Central memory CD8-positive, alpha-beta T cell (primary cell): ENCODE measurements at regions not wholly inside any gene's neighbourhood (a gene's known extent, or its start where the extent isn't known, plus 50 kb on each side); places are given as distances from the start of the nearest gene placed in this dataset.
A peak's percentile ranks its signal among the peaks of the same experiment; 100 is the strongest.
"Not testable (repeated sequence)": the region's sequence is repeated elsewhere in the genome, so short reads cannot be mapped to it uniquely, and the experiment has no call there.

Experiments used
- ATAC-seq: fragments of 150-1000 bp; cut with Tn5 transposase; replicated peaks from 2 replicates; pipeline ENCODE4 v1.10.0; 2022; ENCODE audit warnings: mild to moderate bottlenecking, moderate FRiP score, moderate number of reproducible peaks; ENCODE audit not compliant: poor library complexity, severe bottlenecking; ENCODE audit errors: extremely low read depth
- DNase-seq, 2 donors: peaks; one replicate each; pipeline ENCODE4 v3.0.0; 2021; ENCODE audit warnings: low spot score in 2 of 2
- H3K27ac Mint-ChIP-seq: one replicate; pipeline ENCODE4 v1.8.0; 2022; ENCODE audit warnings: low read depth, mild to moderate bottlenecking, moderate library complexity, mixed read lengths
- H3K27me3 Mint-ChIP-seq: one replicate; pipeline ENCODE4 v1.8.0; 2022; ENCODE audit warnings: mixed read lengths
- H3K36me3 Mint-ChIP-seq: one replicate; pipeline ENCODE4 v1.8.0; 2022; ENCODE audit warnings: mild to moderate bottlenecking, moderate library complexity, mixed read lengths; ENCODE audit not compliant: insufficient read depth
- H3K4me1 Mint-ChIP-seq: one replicate; pipeline ENCODE4 v1.8.0; 2022; ENCODE audit warnings: mixed read lengths
- H3K4me3 Mint-ChIP-seq: one replicate; pipeline ENCODE4 v1.8.0; 2022; ENCODE audit warnings: mild to moderate bottlenecking, moderate library complexity, mixed read lengths
- H3K9me3 Mint-ChIP-seq: one replicate; pipeline ENCODE4 v1.8.0; 2022; ENCODE audit warnings: mixed read lengths

GRCh38 chr6:137665342-137665934, 171.2 kb upstream of the OLIG3 start:
- no peaks in the 10 kb centered on the region for H3K9me3 Mint-ChIP-seq
- ATAC-seq (no peak), DNase-seq (no peak)
- H3K36me3 Mint-ChIP-seq, result no peaks in the 10 kb centered on the region
- H3K27me3 Mint-ChIP-seq, result no peaks in the 10 kb centered on the region
- H3K27ac Mint-ChIP-seq, result peak overlapping the region; percentile 82
- H3K4me1 Mint-ChIP-seq, result peaks cover 5% of the 10 kb centered on the region
- no peak overlapping the region for H3K4me3 Mint-ChIP-seq

- DNase-seq (no peak), ATAC-seq (peak; percentile 89)
- H3K4me1 Mint-ChIP-seq, result peaks cover 5% of the 10 kb centered on the region
- peak overlapping the region; percentile 82 for H3K27ac Mint-ChIP-seq
- no peaks in the 10 kb centered on the region for H3K36me3 Mint-ChIP-seq
- H3K9me3 Mint-ChIP-seq, result no peaks in the 10 kb centered on the region
- peak overlapping the region; percentile 11 for H3K4me3 Mint-ChIP-seq
- H3K27me3 Mint-ChIP-seq, result no peaks in the 10 kb centered on the region
Observed at GRCh38 chr6:137666202-137666774, 172.1 kb upstream of the OLIG3 start.

GRCh38 chr6:137673603-137674002, 179.4 kb upstream of the OLIG3 start:
- H3K36me3 Mint-ChIP-seq, result no peaks in the 10 kb centered on the region

GRCh38 chr6:137676888-137677287, 182.7 kb upstream of the OLIG3 start:
- peak overlapping the region; percentile 7 for H3K4me3 Mint-ChIP-seq
- peaks cover 10% of the 10 kb centered on the region for H3K4me1 Mint-ChIP-seq
- ATAC-seq, result no peak

More at GRCh38 chr6:137673603-137674002, 179.4 kb upstream of the OLIG3 start:
- Mint-ChIP-seq H3K9me3 (no peaks in the 10 kb centered on the region), H3K4me3 (no peak overlapping the region), H3K27me3 (peaks cover 20% of the 10 kb centered on the region), H3K4me1 (peaks cover 10% of the 10 kb centered on the region), H3K27ac (no peak overlapping the region)
- DNase-seq, result no peak
- ATAC-seq, result no peak

GRCh38 chr6:137677709-137678108, 183.5 kb upstream of the OLIG3 start:
- Mint-ChIP-seq H3K27ac (no peak overlapping the region), H3K9me3 (no peaks in the 10 kb centered on the region), H3K27me3 (peaks cover 33% of the 10 kb centered on the region), H3K4me1 (peaks cover 10% of the 10 kb centered on the region), H3K4me3 (no peak overlapping the region), H3K36me3 (peaks cover 2% of the 10 kb centered on the region)
- ATAC-seq (no peak), DNase-seq (no peak)

More at GRCh38 chr6:137676888-137677287, 182.7 kb upstream of the OLIG3 start:
- Mint-ChIP-seq H3K36me3 (peaks cover 2% of the 10 kb centered on the region), H3K9me3 (no peaks in the 10 kb centered on the region), H3K27ac (no peak overlapping the region), H3K27me3 (peaks cover 33% of the 10 kb centered on the region)
- no peak for DNase-seq

- Mint-ChIP-seq H3K9me3 (no peaks in the 10 kb centered on the region), H3K27ac (no peak overlapping the region), H3K27me3 (peaks cover 27% of the 10 kb centered on the region), H3K4me1 (peaks cover 10% of the 10 kb centered on the region), H3K4me3 (no peak overlapping the region), H3K36me3 (peaks cover 2% of the 10 kb centered on the region)
- ATAC-seq, result no peak
- DNase-seq, result no peak
Observed at GRCh38 chr6:137678451-137678850, 184.3 kb upstream of the OLIG3 start.

GRCh38 chr6:137680705-137681346, 186.2 kb upstream of the TNFAIP3 start:
- ATAC-seq, result no peak
- H3K27ac Mint-ChIP-seq, result no peak overlapping the region

GRCh38 chr6:137681445-137682009, 185.5 kb upstream of the TNFAIP3 start:
- Mint-ChIP-seq H3K9me3 (no peaks in the 10 kb centered on the region), H3K27ac (no peak overlapping the region), H3K36me3 (peaks cover 2% of the 10 kb centered on the region), H3K4me1 (peaks cover 7% of the 10 kb centered on the region), H3K4me3 (no peak overlapping the region), H3K27me3 (peaks cover 23% of the 10 kb centered on the region)
- DNase-seq, result no peak
- no peak for ATAC-seq

More at GRCh38 chr6:137680705-137681346, 186.2 kb upstream of the TNFAIP3 start:
- Mint-ChIP-seq H3K4me1 (peaks cover 10% of the 10 kb centered on the region), H3K4me3 (no peak overlapping the region), H3K9me3 (no peaks in the 10 kb centered on the region), H3K36me3 (peaks cover 2% of the 10 kb centered on the region), H3K27me3 (peaks cover 23% of the 10 kb centered on the region)
- no peak for DNase-seq

GRCh38 chr6:137682658-137683057, 184.4 kb upstream of the TNFAIP3 start:
- ATAC-seq, DNase-seq, H3K36me3 Mint-ChIP-seq, H3K4me3 Mint-ChIP-seq, H3K9me3 Mint-ChIP-seq, H3K27ac Mint-ChIP-seq, H3K4me1 Mint-ChIP-seq: not testable (repeated sequence)
- H3K27me3 Mint-ChIP-seq, result peaks cover 22% of the 10 kb centered on the region

GRCh38 chr6:137683916-137684315, 183.1 kb upstream of the TNFAIP3 start:
- Mint-ChIP-seq H3K27me3 (peaks cover 10% of the 10 kb centered on the region), H3K27ac (no peak overlapping the region), H3K9me3 (no peaks in the 10 kb centered on the region), H3K36me3 (peaks cover 1% of the 10 kb centered on the region), H3K4me3 (no peak overlapping the region), H3K4me1 (no peaks in the 10 kb centered on the region)
- DNase-seq (no peak), ATAC-seq (no peak)

- Mint-ChIP-seq H3K4me3 (no peak overlapping the region), H3K9me3 (no peaks in the 10 kb centered on the region), H3K4me1 (no peaks in the 10 kb centered on the region), H3K27me3 (no peaks in the 10 kb centered on the region), H3K36me3 (no peaks in the 10 kb centered on the region), H3K27ac (no peak overlapping the region)
- no peak for DNase-seq
- no peak for ATAC-seq
Observed at GRCh38 chr6:137685798-137686375, 181.2 kb upstream of the TNFAIP3 start.

GRCh38 chr6:137687818-137688217, 179.2 kb upstream of the TNFAIP3 start:
- DNase-seq, result no peak
- Mint-ChIP-seq H3K9me3 (no peaks in the 10 kb centered on the region), H3K4me3 (no peak overlapping the region), H3K36me3 (no peaks in the 10 kb centered on the region), H3K27me3 (peaks cover 4% of the 10 kb centered on the region), H3K27ac (no peak overlapping the region), H3K4me1 (no peaks in the 10 kb centered on the region)
- ATAC-seq, result no peak
